Ectodermal cell (in vitro differentiated cells): ENCODE measurements at regions not wholly inside any gene's neighbourhood (a gene's known extent, or its start where the extent isn't known, plus 50 kb on each side); places are given as distances from the start of the nearest gene placed in this dataset.
"Not testable (repeated sequence)": the region's sequence is repeated elsewhere in the genome, so short reads cannot be mapped to it uniquely, and the experiment has no call there.

Experiments
- H3K27ac ChIP-seq: 2 replicates; pipeline ENCODE4 v1.7.0; 2013; ENCODE audit warnings: mild to moderate bottlenecking, low read depth, low read length; ENCODE audit not compliant: insufficient read depth, poor library complexity, severe bottlenecking
- H3K27me3 ChIP-seq: 2 replicates; pipeline ENCODE4 v1.7.0; 2013; ENCODE audit warnings: mild to moderate bottlenecking, low read length; ENCODE audit not compliant: insufficient read depth, control insufficient read depth, poor library complexity, severe bottlenecking
- H3K36me3 ChIP-seq: one replicate; pipeline ENCODE4 v1.7.0; 2013; ENCODE audit warnings: low read length; ENCODE audit not compliant: control insufficient read depth, insufficient read depth
- H3K4me1 ChIP-seq: one replicate; pipeline ENCODE4 v1.7.0; 2013; ENCODE audit warnings: low read length; ENCODE audit not compliant: control insufficient read depth, insufficient read depth
- H3K4me3 ChIP-seq: 2 replicates; pipeline ENCODE4 v1.7.0; 2013; ENCODE audit warnings: low read depth, low read length, control low read depth; ENCODE audit not compliant: insufficient read depth
- H3K9me3 ChIP-seq: 2 replicates; pipeline ENCODE4 v1.7.0; 2013; ENCODE audit warnings: mild to moderate bottlenecking, low read length, moderate library complexity; ENCODE audit not compliant: control insufficient read depth
- WGBS, 2 experiments: methylation state at CpG; one replicate each; pipeline ENCODE4 v1.1.7; 2013; ENCODE audit warnings: missing lambda C conversion rate in 2 of 2; 5-methylcytosine and 5-hydroxymethylcytosine counted together

- Histone ChIP-seq H3K27ac (no peak overlapping the region), H3K36me3 (no peaks in the 10 kb centered on the region), H3K4me3 (no peak overlapping the region), H3K4me1 (no peaks in the 10 kb centered on the region), H3K9me3 (no peaks in the 10 kb centered on the region), H3K27me3 (peaks cover 3% of the 10 kb centered on the region)
- 95 to 100% methylated on average over 1 of the region's 1 CpG for WGBS, 2 experiments
Measured at GRCh38 chr2:64936809-64937208, 52.4 kb upstream of the SLC1A4 start.

GRCh38 chr2:64937314-64937686, 51.9 kb upstream of the SLC1A4 start:
- H3K36me3 ChIP-seq, H3K27me3 ChIP-seq, H3K9me3 ChIP-seq, H3K27ac ChIP-seq, H3K4me3 ChIP-seq, H3K4me1 ChIP-seq: not testable (repeated sequence)
- WGBS, 2 experiments = 91 to 93% methylated on average over 5 of the region's 5 CpGs

- no peak overlapping the region for H3K27ac ChIP-seq
- no peaks in the 10 kb centered on the region for H3K36me3 ChIP-seq
- H3K27me3 ChIP-seq = peaks cover 3% of the 10 kb centered on the region
- no peaks in the 10 kb centered on the region for H3K4me1 ChIP-seq
- 90 to 91% methylated on average over 13 of the region's 13 CpGs for WGBS, 2 experiments
- H3K4me3 ChIP-seq = no peak overlapping the region
- H3K9me3 ChIP-seq = no peaks in the 10 kb centered on the region
Measured at GRCh38 chr2:64937687-64938491, 51.3 kb upstream of the SLC1A4 start.

- Histone ChIP-seq H3K27ac (no peak overlapping the region), H3K36me3 (no peaks in the 10 kb centered on the region), H3K4me1 (no peaks in the 10 kb centered on the region), H3K9me3 (no peaks in the 10 kb centered on the region), H3K4me3 (no peak overlapping the region), H3K27me3 (peaks cover 3% of the 10 kb centered on the region)
- WGBS, 2 experiments = 83 to 84% methylated on average over 7 of the region's 7 CpGs
Measured at GRCh38 chr2:64938607-64939285, 50.5 kb upstream of the SLC1A4 start.

GRCh38 chr2:64939332-64939917, 49.8 kb upstream of the SLC1A4 start:
- WGBS, 2 experiments = 81 to 82% methylated on average over 12 of the region's 12 CpGs
- Histone ChIP-seq H3K27ac (no peak overlapping the region), H3K36me3 (no peaks in the 10 kb centered on the region), H3K9me3 (no peaks in the 10 kb centered on the region), H3K4me3 (no peak overlapping the region), H3K27me3 (no peaks in the 10 kb centered on the region), H3K4me1 (no peaks in the 10 kb centered on the region)
